ENCODE measurements at regions not wholly inside any gene's neighbourhood (a gene's known extent, or its start where the extent isn't known, plus 50 kb on each side); places are given as distances from the start of the nearest gene placed in this dataset.
"Not testable (repeated sequence)": the region's sequence is repeated elsewhere in the genome, so short reads cannot be mapped to it uniquely, and the experiment has no call there.

DNA sequence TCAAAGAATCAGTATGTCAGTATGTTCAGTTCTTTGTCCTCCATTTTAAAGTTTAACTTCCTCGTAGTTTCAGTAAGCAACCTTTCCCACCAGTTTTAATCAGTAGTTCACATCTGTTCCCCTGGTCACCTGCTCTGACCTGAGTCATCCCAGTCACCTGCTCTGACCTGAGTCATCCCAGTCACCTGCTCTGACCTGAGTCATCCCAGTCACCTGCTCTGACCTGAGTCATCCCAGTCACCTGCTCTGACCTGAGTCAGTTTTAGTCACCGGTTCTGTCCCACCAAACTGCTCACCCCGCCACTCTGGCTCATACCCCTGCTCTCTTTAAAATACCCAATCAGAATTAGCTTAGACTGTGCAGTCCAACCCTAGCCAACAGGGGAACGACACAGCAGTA is 180.1 kb upstream of the CNTN6 start:
- TF ChIP-seq, protein P1, sequence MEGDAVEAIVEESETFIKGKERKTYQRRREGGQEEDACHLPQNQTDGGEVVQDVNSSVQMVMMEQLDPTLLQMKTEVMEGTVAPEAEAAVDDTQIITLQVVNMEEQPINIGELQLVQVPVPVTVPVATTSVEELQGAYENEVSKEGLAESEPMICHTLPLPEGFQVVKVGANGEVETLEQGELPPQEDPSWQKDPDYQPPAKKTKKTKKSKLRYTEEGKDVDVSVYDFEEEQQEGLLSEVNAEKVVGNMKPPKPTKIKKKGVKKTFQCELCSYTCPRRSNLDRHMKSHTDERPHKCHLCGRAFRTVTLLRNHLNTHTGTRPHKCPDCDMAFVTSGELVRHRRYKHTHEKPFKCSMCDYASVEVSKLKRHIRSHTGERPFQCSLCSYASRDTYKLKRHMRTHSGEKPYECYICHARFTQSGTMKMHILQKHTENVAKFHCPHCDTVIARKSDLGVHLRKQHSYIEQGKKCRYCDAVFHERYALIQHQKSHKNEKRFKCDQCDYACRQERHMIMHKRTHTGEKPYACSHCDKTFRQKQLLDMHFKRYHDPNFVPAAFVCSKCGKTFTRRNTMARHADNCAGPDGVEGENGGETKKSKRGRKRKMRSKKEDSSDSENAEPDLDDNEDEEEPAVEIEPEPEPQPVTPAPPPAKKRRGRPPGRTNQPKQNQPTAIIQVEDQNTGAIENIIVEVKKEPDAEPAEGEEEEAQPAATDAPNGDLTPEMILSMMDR (IDR thresholded peaks at IDR 0.05) = not testable (repeated sequence)
- TF ChIP-seq POLR2AphosphoS5, POLR2A, EP300 (IDR thresholded peaks at IDR 0.05): not testable (repeated sequence)

Measured in sigmoid colon (tissue), 4 donors.